T-helper 2 cell treated with Interferon-gamma antibody and Interleukin-4, amounts not matched to agents 5 μg/mL and 100 μg/mL, for 36 hours (primary cell): ENCODE measurements at regions not wholly inside any gene's neighbourhood (a gene's known extent, or its start where the extent isn't known, plus 50 kb on each side); places are given as distances from the start of the nearest gene placed in this dataset.

Source experiments
- DNase-seq: peaks from one replicate; pipeline ENCODE4 v3.0.0; 2021; ENCODE audit warnings: low spot score
- H3K27ac Mint-ChIP-seq: one replicate; pipeline ENCODE4 v1.8.0; 2021; ENCODE audit warnings: mild to moderate bottlenecking, mixed read lengths
- H3K27me3 Mint-ChIP-seq: one replicate; pipeline ENCODE4 v1.8.0; 2021; ENCODE audit warnings: low read depth, mixed read lengths
- H3K36me3 Mint-ChIP-seq: one replicate; pipeline ENCODE4 v1.8.0; 2021; ENCODE audit warnings: low read depth, mixed read lengths
- H3K4me1 Mint-ChIP-seq: one replicate; pipeline ENCODE4 v1.8.0; 2021; ENCODE audit warnings: low read depth, mixed read lengths
- H3K4me3 Mint-ChIP-seq: one replicate; pipeline ENCODE4 v1.8.0; 2022; ENCODE audit warnings: mild to moderate bottlenecking, moderate library complexity, mixed read lengths
- H3K9me3 Mint-ChIP-seq: one replicate; pipeline ENCODE4 v1.8.0; 2021; ENCODE audit warnings: mixed read lengths

DNA sequence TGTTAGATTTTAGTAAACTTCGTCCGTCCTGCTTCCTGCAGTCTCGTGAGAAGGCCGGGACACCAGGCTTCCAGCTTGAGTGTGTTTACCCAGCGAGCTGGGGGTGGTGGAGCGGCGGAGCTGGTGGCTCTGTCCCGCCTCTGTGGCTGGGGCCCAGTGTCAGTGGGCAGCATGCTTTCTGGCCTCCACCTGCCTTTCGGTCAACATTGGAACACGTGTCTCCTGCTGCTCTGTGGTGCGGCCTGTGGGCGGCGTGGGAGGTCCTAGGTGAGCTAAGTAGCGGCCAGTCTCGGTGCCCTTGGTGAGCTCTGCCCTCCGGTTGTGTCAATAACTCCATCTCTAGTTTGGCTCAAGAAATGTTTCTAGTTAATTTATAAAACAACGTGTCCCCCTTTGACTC is 125.9 kb downstream of the GADD45G start:
- no peak for DNase-seq
- Mint-ChIP-seq H3K36me3 (no peaks in the 10 kb centered on the region), H3K27ac (no peak overlapping the region), H3K4me3 (no peak overlapping the region), H3K4me1 (peaks cover 4% of the 10 kb centered on the region), H3K9me3 (no peaks in the 10 kb centered on the region), H3K27me3 (no peaks in the 10 kb centered on the region)

DNA sequence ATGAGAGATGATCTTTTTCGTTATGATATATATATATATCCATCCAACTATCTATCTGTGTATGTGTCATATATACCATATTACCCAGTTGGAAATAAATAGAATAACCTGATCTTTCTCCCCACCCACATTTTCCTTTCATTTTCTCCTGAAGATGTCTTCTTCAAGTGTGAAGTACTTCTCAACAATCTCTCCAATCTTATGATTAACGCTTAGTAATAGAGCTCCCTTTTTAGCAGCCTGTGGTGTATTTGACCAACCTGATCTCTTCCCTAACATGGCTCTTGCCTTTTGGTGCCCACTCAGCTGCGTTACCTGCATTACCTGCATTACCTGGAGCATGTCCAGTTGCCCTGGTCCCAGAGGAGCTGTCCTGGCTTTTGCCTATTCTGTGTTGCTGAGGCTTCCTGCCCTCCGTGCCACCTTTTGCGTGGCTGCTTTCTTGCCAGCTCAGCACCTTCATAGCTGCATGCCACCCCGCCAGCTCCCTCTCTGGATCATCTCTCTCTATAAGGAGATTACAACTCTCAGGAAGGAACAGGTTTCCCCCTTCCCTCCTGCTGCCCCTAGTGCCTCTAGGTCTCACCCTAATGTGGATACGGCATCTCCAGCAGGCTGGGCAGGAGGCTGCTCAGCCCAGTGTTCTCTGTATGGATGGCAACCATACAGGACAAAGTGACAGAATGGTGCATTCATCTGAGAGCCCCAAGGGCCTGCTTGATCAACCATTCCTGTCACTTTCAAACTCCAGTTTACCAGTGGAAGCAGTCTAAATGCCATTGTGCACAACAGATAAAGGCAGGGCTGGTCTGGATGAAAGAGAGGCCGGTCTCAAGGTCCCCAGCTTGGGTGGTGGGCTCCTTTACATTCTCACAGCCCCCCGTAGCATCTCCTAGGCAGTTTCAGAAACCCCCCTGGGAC is 126.7 kb downstream of the GADD45G start:
- H3K4me3 Mint-ChIP-seq = no peak overlapping the region
- no peak overlapping the region for H3K27ac Mint-ChIP-seq

DNA sequence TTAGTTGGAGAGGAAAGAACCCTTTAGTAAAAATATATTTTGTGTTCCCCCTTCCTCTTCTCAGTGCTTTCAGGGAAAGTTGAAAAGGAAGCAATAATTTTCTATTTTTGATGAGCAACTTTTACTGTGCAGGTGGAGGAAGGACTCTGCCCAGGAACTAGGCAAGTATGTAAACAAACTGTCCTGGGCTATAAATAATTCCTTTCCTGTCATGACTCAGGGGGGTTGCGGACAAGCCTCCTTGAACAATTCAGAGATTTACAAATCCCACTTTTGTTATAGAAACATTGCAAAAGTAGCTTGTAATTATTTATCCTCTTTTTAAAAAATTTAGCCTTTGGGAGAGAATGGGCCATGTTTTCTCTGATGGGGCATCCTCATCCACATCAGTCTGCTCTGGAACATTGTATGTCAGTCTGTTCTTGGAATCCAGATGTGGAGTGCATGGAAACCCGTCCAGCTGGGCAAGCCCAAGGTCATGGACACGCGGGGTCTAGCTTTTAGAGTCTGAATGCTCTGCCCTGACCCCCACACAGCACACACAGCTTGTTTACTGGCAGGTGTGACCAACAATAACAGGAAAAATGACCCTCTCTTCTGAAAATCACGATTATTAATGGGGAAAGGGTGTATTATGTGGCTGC is 127.6 kb downstream of the GADD45G start:
- peaks cover 9% of the 10 kb centered on the region for H3K4me1 Mint-ChIP-seq
- H3K4me3 Mint-ChIP-seq = no peak overlapping the region
- no peaks in the 10 kb centered on the region for H3K36me3 Mint-ChIP-seq
- no peak overlapping the region for H3K27ac Mint-ChIP-seq
- H3K27me3 Mint-ChIP-seq = no peaks in the 10 kb centered on the region
- no peaks in the 10 kb centered on the region for H3K9me3 Mint-ChIP-seq
- DNase-seq = no peak

More for the DNA sequence above, 126.7 kb downstream of the GADD45G start:
- DNase-seq = no peak
- H3K4me1 Mint-ChIP-seq = peaks cover 4% of the 10 kb centered on the region
- no peaks in the 10 kb centered on the region for H3K27me3 Mint-ChIP-seq
- no peaks in the 10 kb centered on the region for H3K36me3 Mint-ChIP-seq
- H3K9me3 Mint-ChIP-seq = no peaks in the 10 kb centered on the region

DNA sequence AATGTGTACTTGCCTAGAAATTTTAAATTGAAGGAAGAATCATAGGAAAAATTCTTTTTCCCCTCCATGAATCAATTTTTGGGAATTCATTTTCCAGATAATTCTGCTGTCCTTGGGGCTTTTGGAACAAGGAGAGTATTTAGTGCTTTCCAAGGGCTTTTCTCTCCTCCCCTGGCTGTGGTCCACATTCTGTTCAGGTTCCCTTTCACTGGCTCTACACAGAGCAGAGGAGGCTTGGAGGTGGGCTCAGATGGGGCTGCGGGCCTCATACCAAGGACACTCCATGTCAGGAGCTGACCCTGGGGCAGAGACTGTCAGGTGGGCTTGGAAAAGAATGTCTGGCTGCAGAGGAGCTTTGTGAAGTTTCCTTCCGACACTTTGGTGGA is 128.1 kb downstream of the GADD45G start:
- peaks cover 11% of the 10 kb centered on the region for H3K4me1 Mint-ChIP-seq
- H3K27ac Mint-ChIP-seq = no peak overlapping the region
- no peak for DNase-seq
- no peaks in the 10 kb centered on the region for H3K27me3 Mint-ChIP-seq
- no peaks in the 10 kb centered on the region for H3K9me3 Mint-ChIP-seq
- H3K36me3 Mint-ChIP-seq = no peaks in the 10 kb centered on the region
- no peak overlapping the region for H3K4me3 Mint-ChIP-seq

DNA sequence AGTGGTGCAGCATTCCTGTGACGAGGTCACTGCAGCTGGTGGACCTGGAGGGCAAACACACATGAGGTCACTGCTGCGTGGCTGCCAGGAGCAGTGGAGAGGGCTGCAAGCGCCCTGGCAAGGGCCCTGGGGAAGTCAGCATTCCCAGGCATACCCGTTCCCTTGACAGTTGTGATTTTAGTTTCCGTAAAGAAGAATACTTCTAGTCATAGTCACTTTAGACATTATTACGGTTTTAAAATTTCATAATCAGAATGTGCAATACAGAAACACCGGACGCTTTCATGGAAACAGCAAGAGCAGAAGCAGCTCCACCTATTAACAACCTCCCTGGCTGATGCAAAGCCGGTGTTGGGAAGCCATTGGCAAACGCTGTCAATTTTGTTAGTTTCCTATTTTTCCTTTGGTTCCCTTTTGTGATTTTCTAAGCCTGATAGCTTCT is 129.8 kb downstream of the GADD45G start:
- H3K9me3 Mint-ChIP-seq = no peaks in the 10 kb centered on the region
- H3K27me3 Mint-ChIP-seq = no peaks in the 10 kb centered on the region
- H3K27ac Mint-ChIP-seq = no peak overlapping the region

DNA sequence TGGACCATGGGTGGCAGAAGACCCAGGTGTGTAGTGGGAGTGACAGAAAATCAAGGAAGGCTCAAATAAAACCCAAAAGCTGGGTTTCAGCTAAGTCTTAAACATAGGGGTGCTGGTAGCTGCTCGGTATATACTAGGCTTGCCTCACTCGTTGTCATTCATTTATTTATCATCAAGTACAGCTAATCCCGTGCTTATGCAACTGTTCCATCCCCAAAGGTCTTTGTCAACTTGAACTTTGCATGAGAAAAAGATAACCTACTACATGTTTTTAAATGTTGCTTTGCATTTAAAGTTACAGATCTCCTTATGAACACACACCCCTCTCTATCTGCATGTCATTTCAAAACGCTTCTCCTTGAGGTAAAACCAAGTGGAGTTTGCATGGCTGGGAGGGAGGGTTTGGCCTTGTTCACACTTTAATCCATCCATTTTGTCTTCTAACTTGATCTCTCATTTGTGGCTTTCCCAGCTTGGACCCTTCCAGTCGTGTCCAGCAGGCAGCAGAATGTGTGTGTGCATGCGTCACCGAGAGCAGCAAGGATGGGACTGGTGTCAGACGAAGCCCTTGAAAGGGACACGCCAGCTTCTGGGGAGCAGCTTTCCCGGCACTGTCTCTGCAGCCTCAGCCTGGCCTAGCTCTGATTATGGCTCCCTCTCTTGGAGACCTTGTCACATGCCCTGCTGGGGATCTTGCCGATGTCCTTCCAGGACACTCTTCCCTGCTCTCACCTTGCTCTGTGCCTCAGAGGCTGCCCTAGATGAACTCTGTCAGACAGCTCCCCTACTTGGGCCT is 133.5 kb downstream of the GADD45G start:
- Mint-ChIP-seq H3K27me3 (no peaks in the 10 kb centered on the region), H3K4me1 (peaks cover 59% of the 10 kb centered on the region), H3K36me3 (peaks cover 5% of the 10 kb centered on the region), H3K4me3 (peak overlapping the region; percentile 68), H3K9me3 (no peaks in the 10 kb centered on the region), H3K27ac (peak overlapping the region; percentile 73)
- no peak for DNase-seq

More for the DNA sequence above, 129.8 kb downstream of the GADD45G start:
- Mint-ChIP-seq H3K4me3 (no peak overlapping the region), H3K36me3 (peaks cover 5% of the 10 kb centered on the region), H3K4me1 (peaks cover 28% of the 10 kb centered on the region)
- DNase-seq = no peak

DNA sequence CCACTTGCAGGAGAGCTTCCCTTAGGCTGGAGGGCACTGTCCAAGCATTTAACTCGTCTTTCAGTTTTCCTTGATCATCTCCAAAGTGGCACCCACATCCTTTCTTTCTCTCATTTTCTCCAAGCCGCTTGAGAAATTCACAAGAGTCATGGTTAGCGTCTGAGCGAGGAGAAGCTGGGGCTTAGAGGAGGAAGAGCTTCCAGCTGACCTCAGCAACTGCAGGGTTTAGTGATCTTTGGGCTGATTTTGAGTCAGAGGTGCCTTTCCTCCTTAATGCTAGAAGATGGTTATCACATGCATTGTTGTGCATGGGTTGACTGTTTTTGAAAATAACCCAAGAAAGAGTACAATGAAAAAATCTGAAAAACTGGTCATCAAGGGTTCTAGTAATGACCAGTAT is 134.7 kb downstream of the GADD45G start:
- H3K4me3 Mint-ChIP-seq = peak overlapping the region; percentile 68
- peak overlapping the region; percentile 73 for H3K27ac Mint-ChIP-seq
- H3K36me3 Mint-ChIP-seq = peaks cover 5% of the 10 kb centered on the region
- H3K9me3 Mint-ChIP-seq = no peaks in the 10 kb centered on the region
- peak; percentile 68 for DNase-seq
- no peaks in the 10 kb centered on the region for H3K27me3 Mint-ChIP-seq
- H3K4me1 Mint-ChIP-seq = peaks cover 68% of the 10 kb centered on the region

DNA sequence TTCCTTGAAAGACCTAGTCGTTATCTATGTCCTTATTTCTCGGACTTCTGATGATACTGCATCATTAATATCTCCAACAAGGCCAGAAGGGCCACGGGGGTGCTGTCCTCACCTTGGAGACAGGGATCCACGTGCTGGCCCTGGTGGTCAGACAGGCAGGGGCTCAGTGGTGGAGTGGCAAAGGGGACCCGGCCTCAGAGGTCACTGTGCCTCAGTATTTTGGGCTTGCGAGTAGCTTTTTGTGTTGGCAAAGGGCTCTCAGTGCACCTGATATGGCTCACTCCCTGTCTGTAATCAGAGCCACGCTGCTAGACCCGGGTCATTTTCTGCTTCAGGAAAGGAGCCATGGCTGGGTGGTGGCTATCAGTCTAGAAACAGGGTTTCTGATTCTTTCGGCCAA is 135.1 kb downstream of the GADD45G start:
- Mint-ChIP-seq H3K4me1 (peaks cover 71% of the 10 kb centered on the region), H3K27ac (peak overlapping the region; percentile 89), H3K9me3 (no peaks in the 10 kb centered on the region), H3K36me3 (peaks cover 5% of the 10 kb centered on the region), H3K4me3 (peak overlapping the region; percentile 68), H3K27me3 (no peaks in the 10 kb centered on the region)
- peak; percentile 14 for DNase-seq

DNA sequence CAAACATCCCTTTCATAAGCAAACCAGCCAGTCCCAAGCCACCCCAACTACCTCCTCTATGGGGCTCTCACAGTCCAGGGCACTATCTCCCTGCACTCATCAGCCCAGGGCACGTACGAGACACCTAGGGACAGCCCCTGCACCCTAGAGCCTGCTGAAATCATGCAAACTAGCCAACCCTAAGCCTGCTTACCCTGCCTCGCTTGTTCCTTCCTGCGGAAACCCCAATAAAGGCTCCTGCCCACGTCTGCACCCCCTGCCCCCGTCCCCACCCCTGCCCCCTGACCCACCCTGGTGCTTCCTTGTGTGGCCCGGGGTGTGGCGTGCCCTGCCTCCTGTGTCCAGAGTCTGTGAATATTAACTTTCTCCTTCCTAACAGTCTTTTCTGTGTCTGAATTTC is 135.9 kb downstream of the GADD45G start:
- Mint-ChIP-seq H3K36me3 (peaks cover 8% of the 10 kb centered on the region), H3K27ac (peak overlapping the region; percentile 89), H3K9me3 (no peaks in the 10 kb centered on the region), H3K4me1 (peaks cover 78% of the 10 kb centered on the region), H3K4me3 (peak overlapping the region; percentile 68), H3K27me3 (no peaks in the 10 kb centered on the region)
- DNase-seq = peak; percentile 69

DNA sequence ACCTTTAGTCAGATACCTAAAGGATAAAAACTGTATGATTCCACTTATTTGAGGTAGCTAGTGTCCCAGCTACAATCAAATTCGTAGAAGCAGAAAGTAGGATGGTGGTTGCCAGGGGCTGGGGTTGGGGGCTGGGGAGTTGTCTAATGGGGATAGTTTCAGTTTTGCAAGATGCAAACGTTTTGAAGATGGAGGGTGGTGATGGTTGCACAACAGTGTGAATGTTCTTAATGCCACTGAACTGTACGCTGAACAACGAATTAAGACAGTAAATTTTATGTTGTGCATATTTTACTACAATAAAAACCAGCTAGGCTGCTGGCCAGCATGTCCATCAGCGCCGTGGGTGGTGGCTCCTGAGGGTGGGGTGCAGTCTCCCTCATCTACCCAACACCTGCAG is 137.8 kb downstream of the GADD45G start:
- H3K4me3 Mint-ChIP-seq = peak overlapping the region; percentile 79
- peak overlapping the region; percentile 97 for H3K27ac Mint-ChIP-seq
- peaks cover 80% of the 10 kb centered on the region for H3K4me1 Mint-ChIP-seq
- peaks cover 8% of the 10 kb centered on the region for H3K36me3 Mint-ChIP-seq
- no peak for DNase-seq
- no peaks in the 10 kb centered on the region for H3K9me3 Mint-ChIP-seq
- no peaks in the 10 kb centered on the region for H3K27me3 Mint-ChIP-seq

DNA sequence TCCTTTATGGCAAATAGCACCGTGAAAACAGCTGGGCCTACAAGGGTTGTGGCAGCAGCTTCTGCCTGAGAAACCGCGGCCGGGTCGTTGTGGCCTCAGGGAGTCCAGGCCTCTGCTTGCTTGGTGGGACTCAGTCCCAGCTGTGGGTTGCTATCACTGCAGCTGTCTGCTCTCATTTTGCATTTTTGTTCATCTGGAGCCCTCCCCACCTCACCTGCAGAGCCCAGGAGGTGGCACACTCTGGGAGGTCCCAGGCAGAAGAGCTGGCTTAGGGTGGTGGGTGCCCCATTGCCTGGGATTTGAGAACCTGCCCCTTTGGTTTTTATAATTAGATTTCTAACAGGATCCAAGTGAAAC is 138.4 kb downstream of the GADD45G start:
- Mint-ChIP-seq H3K4me3 (peak overlapping the region; percentile 79), H3K36me3 (peaks cover 8% of the 10 kb centered on the region), H3K27me3 (no peaks in the 10 kb centered on the region), H3K27ac (peak overlapping the region; percentile 97), H3K4me1 (peaks cover 80% of the 10 kb centered on the region), H3K9me3 (no peaks in the 10 kb centered on the region)
- peak; percentile 41 for DNase-seq

DNA sequence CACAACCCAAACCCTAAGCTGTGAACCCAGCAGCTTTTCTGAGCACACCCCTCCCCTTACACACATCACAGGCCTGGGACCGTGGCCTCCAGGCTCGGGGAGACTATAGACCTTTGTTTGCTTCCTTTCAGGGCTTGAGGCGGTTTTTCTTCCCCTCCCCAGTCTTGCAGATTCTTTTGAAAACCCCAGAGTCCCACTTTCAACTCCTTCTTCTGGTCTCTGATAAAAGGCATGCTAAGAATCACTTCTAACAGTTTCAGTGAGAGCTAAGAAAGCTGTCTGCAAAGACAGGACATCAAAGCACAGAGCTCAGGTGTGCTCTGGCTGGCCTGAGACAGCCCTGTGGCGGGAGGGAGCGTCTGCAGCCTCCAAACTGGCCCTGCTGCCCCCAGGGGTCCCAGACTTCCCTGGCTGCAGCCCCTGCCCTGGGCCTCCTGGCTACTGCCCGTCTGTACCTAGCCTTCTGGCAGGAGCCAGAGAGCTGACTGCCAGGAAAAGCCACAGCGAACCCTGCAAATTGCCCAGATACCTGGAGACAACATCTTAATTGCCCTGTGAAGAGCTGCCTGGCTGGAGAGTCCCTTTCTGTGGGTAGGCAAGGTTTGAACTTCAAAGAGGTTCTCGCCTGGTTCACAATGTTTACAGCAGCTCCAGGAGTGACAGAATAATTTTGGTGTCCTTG is 138.9 kb downstream of the GADD45G start:
- H3K9me3 Mint-ChIP-seq = no peaks in the 10 kb centered on the region
- H3K27ac Mint-ChIP-seq = peak overlapping the region; percentile 97
- H3K27me3 Mint-ChIP-seq = no peaks in the 10 kb centered on the region
- peak overlapping the region; percentile 79 for H3K4me3 Mint-ChIP-seq
- H3K4me1 Mint-ChIP-seq = peaks cover 80% of the 10 kb centered on the region
- peaks cover 6% of the 10 kb centered on the region for H3K36me3 Mint-ChIP-seq
- DNase-seq = peak; percentile 64

DNA sequence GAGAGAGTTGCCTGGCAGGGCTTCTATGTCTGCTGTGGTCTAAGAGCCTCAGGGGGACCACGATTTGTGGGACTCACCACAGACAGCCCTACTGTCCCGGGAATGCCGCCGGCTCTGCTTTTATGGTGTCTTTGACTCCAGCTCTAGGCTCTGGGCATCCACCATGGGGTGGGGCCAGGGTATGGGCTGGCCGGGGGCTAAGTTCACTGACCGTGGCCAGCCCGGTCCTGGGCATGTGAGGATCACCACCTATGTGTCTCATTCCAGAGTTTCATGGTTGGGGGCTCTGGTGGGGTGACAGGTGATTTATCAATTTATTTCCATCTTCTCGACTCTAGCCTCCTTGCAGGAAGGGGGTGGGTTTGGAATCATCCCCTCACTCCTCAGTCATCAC is 139.4 kb downstream of the GADD45G start:
- DNase-seq = no peak
- Mint-ChIP-seq H3K9me3 (no peaks in the 10 kb centered on the region), H3K4me3 (peak overlapping the region; percentile 80), H3K4me1 (peaks cover 79% of the 10 kb centered on the region), H3K36me3 (peaks cover 4% of the 10 kb centered on the region), H3K27ac (peak overlapping the region; percentile 97), H3K27me3 (no peaks in the 10 kb centered on the region)
